HUES48 (cell line): ENCODE measurements at regions not wholly inside any gene's neighbourhood (a gene's known extent, or its start where the extent isn't known, plus 50 kb on each side); places are given as distances from the start of the nearest gene placed in this dataset.

ENCODE experiments used
- H3K27ac ChIP-seq: one replicate; pipeline ENCODE4 v1.7.0; 2013; ENCODE audit warnings: low read depth, low read length, inconsistent platforms
- H3K27me3 ChIP-seq: 2 replicates; pipeline ENCODE4 v1.6.1; 2013; ENCODE audit warnings: mild to moderate bottlenecking, low read length; ENCODE audit not compliant: control insufficient read depth, insufficient read depth
- H3K36me3 ChIP-seq: 2 replicates; pipeline ENCODE4 v1.6.1; 2013; ENCODE audit warnings: low read length; ENCODE audit not compliant: control insufficient read depth, insufficient read depth
- H3K4me1 ChIP-seq: 2 replicates; pipeline ENCODE4 v1.6.1; 2013; ENCODE audit warnings: mild to moderate bottlenecking, low read length; ENCODE audit not compliant: control insufficient read depth, insufficient read depth
- H3K4me3 ChIP-seq: 2 replicates; pipeline ENCODE4 v1.5.1; 2013; ENCODE audit warnings: mild to moderate bottlenecking, low read depth, low read length
- H3K9ac ChIP-seq: 2 replicates; pipeline ENCODE4 v1.6.1; 2013; ENCODE audit warnings: mild to moderate bottlenecking, low read depth, low read length, moderate library complexity
- H3K9me3 ChIP-seq: 2 replicates; pipeline ENCODE4 v1.6.1; 2013; ENCODE audit warnings: low read length; ENCODE audit not compliant: control insufficient read depth, insufficient read depth

DNA sequence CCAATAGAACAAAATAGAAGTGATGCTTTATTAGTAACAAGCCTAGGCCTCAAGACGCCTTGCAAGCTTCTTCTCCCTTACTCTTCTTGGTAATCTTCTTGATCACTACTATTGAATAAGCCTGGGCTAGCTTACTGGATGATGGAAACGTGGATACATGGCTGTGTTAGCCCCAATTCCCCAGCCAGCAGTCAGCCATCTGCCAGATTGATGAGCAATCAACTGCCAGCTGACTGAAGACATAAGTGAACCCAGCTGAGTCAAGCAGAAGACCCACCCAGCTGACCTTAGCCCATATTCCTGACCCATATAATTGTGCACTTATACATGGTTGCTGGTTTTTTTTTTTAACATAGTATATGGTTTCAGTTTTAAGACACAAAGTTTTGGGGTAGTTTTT lies 130.4 kb downstream of the DHX15 start:
- H3K27ac ChIP-seq: no peak overlapping the region
- H3K4me1 ChIP-seq: peaks cover 8% of the 10 kb centered on the region; the same call in 1 of the 2 replicates
- no peaks in the 10 kb centered on the region for H3K36me3 ChIP-seq
- H3K4me3 ChIP-seq: no peak overlapping the region
- no peaks in the 10 kb centered on the region for H3K27me3 ChIP-seq
- H3K9me3 ChIP-seq: no peaks in the 10 kb centered on the region
- H3K9ac ChIP-seq: no peak overlapping the region

DNA sequence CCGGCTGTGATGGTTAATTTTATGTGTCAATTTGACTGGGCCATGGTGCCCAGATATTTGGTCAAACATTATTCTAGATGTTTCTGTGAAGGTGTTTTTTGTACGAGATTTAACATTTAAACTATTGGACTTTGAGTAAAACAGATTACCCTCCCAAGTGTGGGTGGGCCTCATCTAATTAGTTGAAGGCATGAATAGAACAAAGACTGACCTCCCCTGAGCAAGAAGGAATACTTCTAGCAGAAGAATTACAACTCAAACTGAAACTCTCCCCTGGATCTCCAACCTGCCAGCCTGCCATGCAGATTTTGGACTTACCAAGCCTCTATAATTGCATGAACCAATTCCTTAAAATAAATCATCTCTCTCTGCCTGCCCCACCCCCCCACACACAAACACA lies 132.5 kb downstream of the DHX15 start:
- Histone ChIP-seq H3K36me3 (no peaks in the 10 kb centered on the region), H3K4me3 (no peak overlapping the region), H3K27ac (no peak overlapping the region), H3K27me3 (no peaks in the 10 kb centered on the region), H3K9ac (no peak overlapping the region), H3K9me3 (no peaks in the 10 kb centered on the region), H3K4me1 (peaks cover 8% of the 10 kb centered on the region; the same call in 1 of the 2 replicates)

DNA sequence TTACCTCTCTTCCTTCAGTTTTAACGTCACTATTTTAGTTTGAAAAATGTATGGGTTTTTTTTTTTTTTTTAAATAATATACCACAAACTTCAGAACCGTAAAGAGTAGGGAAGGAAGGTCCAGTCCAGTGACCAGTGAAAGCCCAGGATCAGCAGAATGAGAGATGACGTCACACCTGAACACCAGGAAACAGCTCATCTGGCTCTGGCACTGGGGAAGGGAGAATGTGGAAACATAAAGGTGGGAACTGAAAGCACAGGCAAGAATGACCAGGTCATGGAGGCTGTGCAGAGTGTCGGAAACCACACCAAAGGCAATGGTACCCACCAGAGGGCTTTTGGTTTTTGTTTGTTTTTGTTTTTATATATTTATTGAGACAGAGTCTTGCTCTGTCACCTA lies 141.2 kb downstream of the DHX15 start:
- H3K9ac ChIP-seq: no peak overlapping the region
- H3K9me3 ChIP-seq: no peaks in the 10 kb centered on the region
- H3K4me3 ChIP-seq: no peak overlapping the region
- H3K27me3 ChIP-seq: no peaks in the 10 kb centered on the region
- no peaks in the 10 kb centered on the region for H3K36me3 ChIP-seq
- H3K27ac ChIP-seq: no peak overlapping the region
- H3K4me1 ChIP-seq: peaks cover 7% of the 10 kb centered on the region; the same call in 1 of the 2 replicates

DNA sequence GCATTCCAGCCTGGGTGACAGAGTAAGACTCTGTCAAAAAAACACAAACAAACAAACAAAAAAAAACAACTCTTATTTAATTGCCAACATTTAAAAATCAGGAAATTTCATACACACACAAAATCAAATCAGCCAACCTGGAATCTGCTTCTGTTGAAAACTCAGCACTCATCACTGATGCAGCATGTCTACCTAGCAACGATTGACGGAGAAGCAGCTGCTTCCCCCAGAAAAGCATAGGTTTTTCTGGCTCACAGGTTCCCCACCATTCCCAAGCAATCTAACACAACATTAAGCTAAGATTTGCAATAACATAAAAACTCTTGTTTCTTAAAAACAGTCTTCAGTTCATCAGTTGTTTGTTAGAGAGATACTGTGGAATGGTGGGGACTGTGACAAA lies 143.6 kb downstream of the DHX15 start:
- no peaks in the 10 kb centered on the region for H3K9me3 ChIP-seq
- H3K36me3 ChIP-seq: no peaks in the 10 kb centered on the region
- H3K27ac ChIP-seq: no peak overlapping the region
- peaks cover 7% of the 10 kb centered on the region; the same call in 1 of the 2 replicates for H3K4me1 ChIP-seq
- no peak overlapping the region for H3K4me3 ChIP-seq
- H3K9ac ChIP-seq: no peak overlapping the region
- H3K27me3 ChIP-seq: no peaks in the 10 kb centered on the region

DNA sequence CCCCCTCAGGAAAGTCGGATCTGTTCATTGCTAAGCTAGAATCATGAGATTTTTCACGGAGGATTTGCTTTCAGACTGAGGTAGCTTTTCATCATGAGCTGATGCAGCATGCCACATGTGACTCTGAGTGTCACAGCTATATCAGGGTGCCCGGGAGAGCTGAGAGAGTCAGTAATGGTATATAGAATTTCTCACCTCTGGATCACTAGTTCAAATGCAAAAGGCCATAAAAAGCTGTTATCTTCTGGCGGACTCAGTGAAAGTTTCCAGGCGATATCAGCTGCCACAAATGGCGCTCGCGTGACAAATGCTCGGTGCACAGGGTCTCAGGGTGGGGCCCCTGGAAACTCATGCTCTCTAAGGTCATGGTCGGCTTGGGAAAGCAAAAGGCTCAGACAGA lies 150.1 kb downstream of the DHX15 start:
- no peak overlapping the region for H3K27ac ChIP-seq
- H3K9ac ChIP-seq: no peak overlapping the region
- no peaks in the 10 kb centered on the region for H3K9me3 ChIP-seq
- no peak overlapping the region for H3K4me3 ChIP-seq
- no peaks in the 10 kb centered on the region for H3K36me3 ChIP-seq
- peaks cover under 1% of the 10 kb centered on the region for H3K4me1 ChIP-seq
- no peaks in the 10 kb centered on the region for H3K27me3 ChIP-seq

DNA sequence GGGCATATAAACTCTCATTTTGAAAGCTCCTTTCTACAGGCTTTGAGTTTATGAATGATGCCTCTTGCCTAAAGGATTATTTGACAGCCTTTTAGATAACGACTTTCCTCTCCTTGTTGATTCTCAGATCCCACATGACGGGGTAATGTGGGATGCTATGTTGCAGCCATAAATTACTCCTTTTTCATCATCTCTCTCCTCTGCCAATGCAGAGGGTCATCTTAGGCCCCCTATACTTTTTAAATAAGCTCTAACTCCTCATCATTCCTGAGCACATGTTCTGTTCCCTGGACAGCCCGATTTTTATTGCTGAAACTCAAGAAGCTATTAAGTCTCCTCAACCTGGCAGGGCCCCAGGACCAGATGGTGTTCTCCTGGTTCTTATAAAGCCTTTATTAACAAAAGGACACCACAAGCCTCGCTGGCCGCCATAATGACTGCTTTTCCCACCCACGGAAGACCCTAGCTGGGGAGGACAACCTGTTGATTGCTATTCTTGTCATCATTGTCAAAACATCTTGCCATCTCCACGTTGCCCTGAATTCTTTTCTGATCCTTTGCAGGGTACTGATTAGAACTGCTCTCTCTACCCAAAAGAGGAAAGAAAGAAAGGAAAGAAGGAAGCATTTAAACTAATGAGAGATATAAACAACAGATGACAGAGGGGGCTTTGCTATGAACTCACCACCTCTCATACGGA lies 150.7 kb downstream of the DHX15 start:
- Histone ChIP-seq H3K4me1 (peaks cover 6% of the 10 kb centered on the region), H3K4me3 (no peak overlapping the region), H3K9me3 (no peaks in the 10 kb centered on the region), H3K27me3 (no peaks in the 10 kb centered on the region), H3K36me3 (no peaks in the 10 kb centered on the region), H3K9ac (no peak overlapping the region), H3K27ac (no peak overlapping the region)

DNA sequence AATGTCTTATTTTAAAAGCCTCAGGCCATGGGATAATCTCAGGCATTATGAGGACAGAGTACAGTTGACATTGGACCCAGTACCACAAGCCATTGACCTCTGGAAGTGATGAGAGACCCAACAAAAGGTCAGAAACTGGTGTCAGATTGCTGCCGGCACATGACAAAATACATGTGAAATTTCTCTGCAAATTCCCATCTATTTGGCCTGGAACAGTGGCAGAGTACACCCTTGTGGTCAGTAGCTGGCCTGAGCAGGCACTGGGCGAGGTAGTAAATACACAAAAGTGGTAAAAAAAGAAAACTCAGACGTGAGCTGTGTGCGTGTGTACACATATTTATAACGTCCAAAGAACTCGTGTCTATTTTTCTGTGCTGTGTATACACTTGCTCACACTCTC lies 155.5 kb downstream of the DHX15 start:
- Histone ChIP-seq H3K9me3 (no peaks in the 10 kb centered on the region), H3K27ac (no peak overlapping the region), H3K36me3 (no peaks in the 10 kb centered on the region), H3K27me3 (no peaks in the 10 kb centered on the region), H3K4me3 (no peak overlapping the region), H3K4me1 (peaks cover 6% of the 10 kb centered on the region), H3K9ac (no peak overlapping the region)

DNA sequence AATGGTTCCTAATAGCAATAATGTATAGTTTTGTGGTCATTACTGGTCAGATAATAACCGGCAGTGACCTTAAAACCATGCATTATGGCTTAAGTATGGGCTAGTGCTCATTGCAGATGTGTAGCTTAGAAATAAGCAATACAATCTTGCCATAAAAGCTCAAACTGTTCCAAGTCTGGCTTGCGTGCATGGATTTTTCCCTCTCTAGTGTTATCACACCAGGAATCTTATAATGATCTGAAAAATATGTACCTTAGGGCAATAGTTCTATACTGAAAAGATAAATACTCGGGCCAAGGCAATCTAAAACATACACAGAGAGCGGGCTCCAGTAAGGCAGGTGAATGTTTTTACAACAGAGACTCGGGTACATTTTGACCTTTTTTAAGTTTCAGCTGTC lies 157.8 kb downstream of the DHX15 start:
- Histone ChIP-seq H3K27me3 (no peaks in the 10 kb centered on the region), H3K4me1 (peaks cover 6% of the 10 kb centered on the region), H3K36me3 (no peaks in the 10 kb centered on the region), H3K27ac (no peak overlapping the region), H3K9me3 (no peaks in the 10 kb centered on the region), H3K4me3 (no peak overlapping the region), H3K9ac (no peak overlapping the region)

DNA sequence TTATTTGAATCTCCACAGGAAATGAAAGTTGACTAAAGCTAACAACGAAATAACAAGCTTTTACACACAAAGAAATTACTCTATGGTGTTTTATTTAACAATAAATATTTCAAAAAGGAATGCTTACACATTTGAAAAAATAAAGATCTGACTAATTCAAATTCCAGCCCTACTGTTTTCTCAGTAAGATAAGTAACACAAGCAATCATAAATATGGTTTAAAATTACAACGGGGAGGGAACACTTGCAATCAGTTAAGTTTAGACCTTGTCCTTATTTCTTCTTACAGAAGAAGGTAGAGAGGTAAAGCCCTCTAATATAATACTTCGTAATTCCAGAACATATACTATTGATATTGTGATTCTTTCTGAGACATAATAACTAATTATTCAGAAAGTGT lies 158.5 kb downstream of the DHX15 start:
- Histone ChIP-seq H3K27me3 (no peaks in the 10 kb centered on the region), H3K27ac (no peak overlapping the region), H3K4me1 (peaks cover 6% of the 10 kb centered on the region), H3K4me3 (no peak overlapping the region), H3K9ac (no peak overlapping the region), H3K9me3 (no peaks in the 10 kb centered on the region), H3K36me3 (no peaks in the 10 kb centered on the region)

DNA sequence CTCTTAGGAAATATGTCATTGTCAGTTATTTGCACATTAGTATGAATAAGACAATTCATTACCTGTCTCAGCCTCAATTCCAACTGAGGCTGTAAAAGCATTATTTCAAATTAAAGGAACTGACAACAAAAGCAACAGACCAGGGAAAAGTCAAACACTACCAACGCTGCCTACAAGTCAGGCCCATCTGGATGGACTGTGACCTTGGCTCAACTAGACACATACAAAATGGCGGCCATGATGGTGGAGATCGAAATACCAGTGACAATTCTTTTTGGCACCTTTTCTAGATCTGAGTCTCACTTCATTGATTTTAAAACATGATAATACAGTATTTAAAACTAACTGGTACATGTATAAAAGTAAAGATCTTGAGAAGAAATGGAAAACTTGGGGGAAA lies 160.7 kb downstream of the DHX15 start:
- Histone ChIP-seq H3K27ac (no peak overlapping the region), H3K4me3 (no peak overlapping the region), H3K9ac (no peak overlapping the region), H3K36me3 (no peaks in the 10 kb centered on the region), H3K4me1 (no peaks in the 10 kb centered on the region; the same call in 1 of the 2 replicates), H3K9me3 (no peaks in the 10 kb centered on the region), H3K27me3 (no peaks in the 10 kb centered on the region)

DNA sequence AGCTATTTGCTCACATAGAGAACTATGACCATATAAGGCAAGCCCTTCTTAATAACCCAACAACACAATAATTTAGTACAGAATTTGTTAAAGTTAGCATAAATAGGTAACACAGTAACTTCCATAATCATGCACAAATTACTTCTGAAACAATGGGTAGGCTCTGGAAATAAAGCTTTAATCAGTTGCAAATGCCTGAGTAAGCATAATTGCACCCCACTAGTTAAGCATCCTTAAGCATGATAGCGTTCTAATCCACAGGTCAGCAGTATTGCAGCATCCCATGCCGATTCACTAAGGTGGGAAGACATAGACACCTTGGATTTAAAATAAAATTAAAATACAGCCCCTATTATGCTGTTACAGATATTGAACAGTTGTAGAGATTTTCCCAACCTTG lies 161.7 kb downstream of the DHX15 start:
- no peak overlapping the region for H3K27ac ChIP-seq
- no peaks in the 10 kb centered on the region for H3K9me3 ChIP-seq
- H3K4me3 ChIP-seq: no peak overlapping the region
- no peaks in the 10 kb centered on the region for H3K27me3 ChIP-seq
- H3K36me3 ChIP-seq: no peaks in the 10 kb centered on the region
- H3K4me1 ChIP-seq: no peaks in the 10 kb centered on the region; the same call in 1 of the 2 replicates
- no peak overlapping the region for H3K9ac ChIP-seq
